Hematopoietic multipotent progenitor cell treated with erythropoietin and hydrocortisone succinate and interleukin-3 and kit ligand, for 17 days (in vitro differentiated cells): ENCODE measurements at regions not wholly inside any gene's neighbourhood (a gene's known extent, or its start where the extent isn't known, plus 50 kb on each side); places are given as distances from the start of the nearest gene placed in this dataset.
"Not testable (repeated sequence)": the region's sequence is repeated elsewhere in the genome, so short reads cannot be mapped to it uniquely, and the experiment has no call there.

ENCODE experiments used
- DNase-seq: peaks from one replicate; pipeline ENCODE4 v3.0.0-alpha.2; 2015; ENCODE audit warnings: low spot score

DNA sequence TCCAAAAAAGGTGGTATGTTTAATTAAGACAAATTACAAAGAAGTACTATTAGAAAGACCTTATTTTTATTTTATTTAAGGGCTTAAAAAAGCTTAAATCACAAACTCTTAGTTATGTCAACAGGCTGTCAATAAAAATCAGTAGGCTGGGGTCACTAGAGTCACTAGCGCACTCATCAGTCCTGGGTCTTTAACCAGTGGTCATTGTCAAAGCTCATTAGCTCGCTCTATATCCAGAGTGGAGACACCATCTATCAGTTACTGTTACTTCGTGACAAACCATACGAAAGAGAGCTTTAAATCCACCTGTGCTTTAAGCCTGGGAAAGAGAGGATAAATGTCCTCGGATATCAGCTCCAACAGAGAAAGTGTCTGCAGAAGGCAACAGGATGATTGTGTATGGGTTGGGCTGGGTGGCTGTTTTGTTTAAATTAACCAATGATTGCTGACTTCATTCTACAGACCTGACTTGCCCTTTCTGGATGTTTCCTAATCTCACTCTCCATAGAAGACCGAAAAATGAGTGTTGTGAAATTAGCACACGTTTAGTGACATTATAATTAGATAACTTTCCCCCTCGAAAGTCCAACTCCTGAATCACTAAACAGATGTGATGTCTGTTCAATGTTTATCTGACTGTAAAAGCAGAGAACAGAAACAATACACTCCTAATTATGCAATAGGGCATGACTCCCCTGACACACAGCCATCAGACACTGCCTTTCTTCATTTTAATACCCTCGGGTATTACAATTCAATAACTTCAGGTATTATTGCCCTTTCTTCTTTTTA lies 123.6 kb upstream of the TNPO1 start:
- DNase-seq, result no peak

DNA sequence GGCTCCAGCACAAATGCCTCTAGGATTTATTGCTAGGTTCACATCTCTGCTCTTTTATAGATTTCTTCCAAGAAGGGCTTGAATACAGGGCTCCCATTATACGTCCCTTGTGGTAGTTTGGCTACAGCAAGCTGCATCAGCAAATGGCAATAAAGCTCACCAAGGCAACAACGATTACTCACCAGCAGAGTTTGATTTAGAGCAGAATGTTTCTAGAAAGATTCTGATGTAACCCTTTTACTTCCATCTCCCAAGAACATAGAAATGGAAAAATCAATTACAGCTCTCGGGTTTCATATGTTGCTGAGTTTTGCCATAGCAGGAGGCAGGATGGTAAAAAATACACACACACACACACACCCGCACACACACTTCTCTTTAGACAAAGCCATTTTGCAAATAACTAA lies 124.2 kb upstream of the TNPO1 start:
- DNase-seq, result no peak

DNA sequence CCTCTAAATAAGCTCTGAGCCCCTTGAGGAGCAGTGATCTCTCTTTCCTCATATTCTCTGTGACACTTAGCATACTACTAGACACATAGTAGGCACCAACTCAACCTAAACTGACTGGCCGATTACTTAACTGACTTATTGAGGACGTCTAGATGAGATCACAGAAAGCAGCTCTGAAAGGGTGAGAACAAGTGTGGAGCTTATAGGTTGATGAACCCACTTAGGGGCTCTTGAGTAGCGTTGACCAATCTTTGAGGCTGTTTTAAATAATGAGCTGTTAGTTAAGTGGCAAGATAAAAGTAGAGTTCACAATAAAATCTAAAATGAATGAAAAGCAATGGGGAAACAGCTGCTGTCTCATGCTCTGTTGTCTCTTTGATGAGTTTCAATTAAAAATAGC lies 124.7 kb upstream of the TNPO1 start:
- no peak for DNase-seq

DNA sequence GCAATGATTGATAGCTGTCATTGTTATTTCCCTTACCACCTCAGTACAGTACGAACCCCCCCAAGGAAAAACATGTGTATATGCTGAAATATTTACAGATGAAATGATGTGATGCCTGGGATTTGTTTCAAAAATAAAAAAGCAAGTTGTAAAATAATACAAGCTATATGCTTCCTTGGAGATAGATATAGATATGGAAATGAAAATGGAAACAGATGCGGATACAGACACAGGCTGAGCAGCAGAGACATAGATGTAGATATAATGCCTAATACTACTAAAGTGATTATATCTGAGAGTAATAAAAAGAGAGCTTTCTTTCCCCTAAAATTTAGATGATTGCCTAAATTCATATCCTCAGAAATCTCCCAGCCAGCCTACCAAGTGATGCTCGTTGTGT lies 127.5 kb upstream of the TNPO1 start:
- DNase-seq, result no peak

DNA sequence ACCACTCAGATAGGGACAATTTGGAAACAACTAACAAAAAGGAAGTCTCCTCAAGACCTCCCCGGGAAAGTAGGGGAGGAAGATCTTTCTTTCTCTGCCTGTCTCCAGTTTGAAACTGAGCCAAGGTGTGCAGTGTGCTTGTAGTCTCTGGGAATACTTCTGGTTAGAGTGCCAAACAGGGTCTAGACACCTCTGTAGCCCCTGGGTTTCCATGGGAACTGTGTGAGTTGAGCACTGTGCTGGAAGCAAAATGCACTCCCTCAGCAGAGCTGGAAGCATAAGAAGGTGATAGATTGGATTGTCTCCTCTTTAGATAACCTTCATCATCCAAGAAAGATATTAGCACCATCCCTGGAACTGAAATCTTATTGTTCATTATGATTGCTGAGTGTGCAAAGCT lies 129.2 kb upstream of the TNPO1 start:
- no peak for DNase-seq

DNA sequence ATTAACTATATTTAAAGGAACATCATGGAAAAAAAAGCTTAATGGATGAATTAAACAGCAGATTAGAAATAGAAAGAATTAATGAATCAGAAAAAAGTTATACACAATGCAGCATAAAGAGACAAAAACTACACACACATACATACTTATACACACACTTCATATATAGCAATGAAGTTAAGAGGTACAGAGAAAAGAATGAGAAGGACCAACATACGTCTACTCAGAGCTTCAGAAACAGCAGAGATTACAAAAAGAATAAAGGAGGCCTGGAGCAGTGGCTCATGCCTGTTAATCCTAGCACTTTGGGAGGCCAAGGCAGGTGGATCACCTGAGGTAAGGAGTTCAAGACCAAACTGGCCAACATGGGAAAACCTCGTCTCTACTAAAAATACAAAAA lies 133.9 kb upstream of the TNPO1 start:
- no peak for DNase-seq

DNA sequence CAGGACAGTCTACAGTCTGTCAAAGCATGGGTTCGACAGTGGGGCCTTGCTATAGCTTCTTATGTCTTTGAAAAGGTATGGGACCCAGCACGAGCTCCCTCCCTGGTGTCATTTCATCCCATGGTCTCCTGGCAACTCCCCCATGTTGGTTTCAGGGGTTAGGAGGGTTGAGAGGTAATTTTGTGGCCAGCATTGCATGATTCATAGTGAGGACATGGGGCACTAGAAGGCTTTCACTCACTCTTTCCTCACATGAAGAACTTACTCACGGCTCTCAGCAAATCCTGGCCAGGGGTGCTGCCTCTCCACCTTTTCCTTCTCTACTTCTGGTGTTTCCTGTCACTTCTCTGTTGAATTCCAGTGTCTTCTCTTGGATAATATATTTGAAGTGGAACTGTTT lies 134.7 kb upstream of the TNPO1 start:
- no peak for DNase-seq

DNA sequence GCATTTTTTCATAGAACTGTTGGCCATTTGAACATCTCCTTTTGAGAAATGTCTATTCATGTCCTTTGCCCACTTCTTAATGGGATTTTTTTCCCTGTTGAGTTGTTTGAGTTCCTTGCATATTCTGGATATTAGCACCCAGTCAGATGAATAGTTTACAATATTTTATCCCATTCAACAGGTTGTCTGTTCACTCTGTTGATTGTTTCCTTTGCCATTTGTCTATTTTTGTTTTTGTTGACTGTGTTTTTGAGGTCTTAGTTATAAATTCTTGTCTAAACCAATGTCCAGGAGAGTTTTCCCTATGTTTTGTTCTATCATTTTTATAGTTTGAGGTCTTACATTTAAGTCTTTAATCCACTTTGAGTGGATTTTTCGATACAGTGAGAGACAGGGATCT lies 139.0 kb upstream of the TNPO1 start:
- DNase-seq, result no peak

DNA sequence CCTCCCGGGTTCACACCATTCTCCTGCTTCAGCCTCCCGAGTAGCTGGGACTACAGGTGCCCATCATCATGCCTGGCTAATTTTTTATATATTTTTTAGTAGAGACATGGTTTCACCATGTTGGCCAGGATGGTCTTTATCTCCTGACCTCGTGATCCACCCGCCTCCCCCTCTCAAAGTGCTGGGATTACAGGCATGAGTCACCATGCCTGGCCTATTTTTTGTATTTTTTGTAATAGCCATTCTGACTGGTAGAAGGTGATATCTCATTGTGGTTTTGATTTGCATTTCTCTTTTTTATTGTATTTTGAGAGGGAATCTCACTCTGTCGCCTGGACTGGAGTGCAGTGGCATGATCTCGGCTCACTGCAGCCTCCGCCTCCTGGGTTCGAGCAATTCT lies 139.6 kb upstream of the TNPO1 start:
- not testable (repeated sequence) for DNase-seq

DNA sequence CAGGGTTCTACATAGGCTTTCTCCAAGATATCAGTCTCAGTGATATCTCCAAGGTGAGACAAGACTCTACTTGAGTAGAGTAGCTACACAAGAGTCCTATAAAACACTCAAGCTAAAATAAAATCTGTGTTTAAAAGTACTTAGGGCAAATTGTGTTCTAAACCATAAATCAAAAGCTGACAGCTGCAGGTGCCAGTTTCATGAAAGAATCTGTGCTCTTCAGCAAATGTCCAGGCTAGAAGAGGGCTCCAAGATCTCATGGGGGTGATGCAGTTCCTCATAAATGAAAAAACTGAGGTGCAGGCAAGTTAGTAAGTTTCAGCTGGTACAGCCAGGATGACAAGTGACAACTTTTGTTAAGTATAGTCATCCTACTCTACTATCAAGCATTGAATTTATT lies 142.8 kb upstream of the TNPO1 start:
- no peak for DNase-seq

DNA sequence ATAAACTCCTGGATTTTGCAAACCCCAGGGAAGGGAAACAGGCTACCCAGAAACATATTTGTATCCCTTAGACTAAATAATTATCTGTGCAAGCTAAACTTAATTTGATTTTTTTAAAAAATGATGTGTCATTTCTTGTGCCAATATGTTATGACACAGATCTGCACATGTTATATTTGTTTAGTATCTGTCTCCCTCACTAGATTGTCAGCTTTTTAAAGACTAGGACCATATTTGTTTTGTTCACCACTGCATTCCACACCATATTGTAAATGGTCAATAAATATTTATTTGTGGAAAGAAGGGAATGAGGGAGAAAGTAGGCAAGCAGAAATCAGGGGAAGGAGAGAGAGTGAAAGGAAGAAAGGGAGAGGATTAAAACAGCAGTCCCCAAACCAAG lies 143.3 kb upstream of the TNPO1 start:
- no peak for DNase-seq

DNA sequence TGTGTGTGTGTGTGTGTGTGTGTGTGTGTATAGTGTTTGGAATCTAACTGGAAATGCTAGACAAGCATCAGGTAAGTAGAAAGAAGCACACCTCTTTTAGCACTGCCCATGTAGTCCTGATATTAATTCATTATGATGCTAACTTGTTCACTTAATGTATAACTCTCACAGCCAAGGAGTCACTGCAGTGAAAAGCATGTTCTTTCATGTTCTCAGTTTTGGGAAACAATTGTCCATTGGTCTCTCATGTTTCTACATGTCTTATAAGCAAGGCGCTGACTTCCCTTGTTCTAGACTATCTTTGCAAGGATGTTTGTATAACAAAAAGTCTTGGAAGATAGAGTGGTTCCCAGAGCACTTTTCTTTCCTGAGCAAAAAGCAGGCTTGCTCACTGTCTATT lies 148.8 kb upstream of the TNPO1 start:
- no peak for DNase-seq

DNA sequence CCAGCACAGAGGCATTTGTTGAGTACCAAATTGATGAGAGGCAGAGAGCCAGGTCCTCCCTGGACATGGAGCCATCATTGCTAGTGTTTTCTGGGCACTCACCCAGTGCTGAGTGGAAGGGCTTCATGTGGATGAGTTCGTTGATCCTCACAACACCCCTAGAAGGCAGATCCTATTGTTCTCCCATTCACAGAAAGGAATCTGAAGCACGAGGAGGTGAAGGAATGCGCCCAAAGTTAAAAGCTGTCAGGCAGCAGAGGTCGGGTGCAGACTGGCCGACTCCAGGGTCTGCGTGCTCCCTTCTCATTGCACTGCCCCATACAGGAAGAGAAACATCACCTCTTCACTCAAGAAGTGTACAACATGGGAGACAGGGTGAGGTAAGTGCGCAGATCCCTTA lies 153.5 kb upstream of the TNPO1 start:
- no peak for DNase-seq

DNA sequence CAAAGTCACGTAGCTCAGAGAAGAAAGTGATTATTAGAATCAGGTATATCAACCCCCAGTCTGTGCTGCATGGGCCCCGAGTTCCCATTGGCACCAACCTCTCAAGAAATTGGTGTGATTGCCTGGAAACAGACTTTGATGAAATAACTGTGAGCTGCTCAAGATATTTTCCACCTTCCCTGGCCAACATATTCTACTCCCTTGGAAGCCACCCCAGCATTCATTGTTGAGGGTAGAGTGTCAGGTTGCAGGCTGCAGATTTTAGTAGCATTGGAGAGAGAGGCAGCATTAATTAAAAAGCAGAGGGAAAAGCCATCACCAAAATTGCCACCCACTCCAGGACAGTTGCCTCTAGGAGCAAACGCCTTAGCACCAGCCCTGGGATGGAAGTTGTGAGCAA lies 154.2 kb upstream of the TNPO1 start:
- no peak for DNase-seq

DNA sequence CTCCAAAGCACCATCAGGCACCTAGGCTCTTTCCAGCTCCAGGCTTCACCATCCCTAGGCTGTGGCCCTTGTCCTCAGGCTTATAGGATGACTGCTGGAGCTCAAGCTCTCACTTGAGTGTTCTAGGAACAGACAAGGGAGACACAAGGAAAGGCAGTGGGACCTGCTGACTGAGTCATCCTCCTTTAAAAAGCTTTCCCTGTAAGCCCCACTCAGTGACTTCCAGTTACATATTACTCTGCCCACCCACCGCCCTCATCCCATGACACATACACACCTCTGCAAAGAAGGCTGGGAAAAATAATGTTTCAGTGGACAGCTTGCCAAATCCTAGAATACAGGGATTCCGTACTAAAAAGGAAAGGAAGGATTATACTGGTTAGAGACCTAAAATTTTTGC lies 154.2 kb upstream of the ZNF366 start:
- DNase-seq, result no peak

DNA sequence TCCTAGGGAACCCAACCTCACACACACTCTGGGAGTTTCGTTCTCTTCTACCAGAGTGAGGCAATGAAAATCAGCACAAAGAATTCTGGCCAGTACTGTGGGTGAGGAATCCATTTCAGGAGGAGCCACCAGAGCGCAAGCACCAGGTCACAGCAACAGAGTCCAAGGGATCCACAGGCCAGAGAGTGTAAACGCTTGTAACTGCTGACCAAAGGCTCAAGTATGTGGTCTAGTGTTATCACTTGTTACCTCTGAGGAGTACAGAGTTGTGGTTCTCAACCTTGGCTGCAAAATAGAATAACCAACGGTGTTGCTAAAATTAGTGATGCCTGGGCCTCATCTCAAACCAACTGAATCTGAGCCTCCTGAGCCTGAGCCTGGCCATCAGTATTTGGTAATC lies 152.5 kb upstream of the ZNF366 start:
- no peak for DNase-seq

DNA sequence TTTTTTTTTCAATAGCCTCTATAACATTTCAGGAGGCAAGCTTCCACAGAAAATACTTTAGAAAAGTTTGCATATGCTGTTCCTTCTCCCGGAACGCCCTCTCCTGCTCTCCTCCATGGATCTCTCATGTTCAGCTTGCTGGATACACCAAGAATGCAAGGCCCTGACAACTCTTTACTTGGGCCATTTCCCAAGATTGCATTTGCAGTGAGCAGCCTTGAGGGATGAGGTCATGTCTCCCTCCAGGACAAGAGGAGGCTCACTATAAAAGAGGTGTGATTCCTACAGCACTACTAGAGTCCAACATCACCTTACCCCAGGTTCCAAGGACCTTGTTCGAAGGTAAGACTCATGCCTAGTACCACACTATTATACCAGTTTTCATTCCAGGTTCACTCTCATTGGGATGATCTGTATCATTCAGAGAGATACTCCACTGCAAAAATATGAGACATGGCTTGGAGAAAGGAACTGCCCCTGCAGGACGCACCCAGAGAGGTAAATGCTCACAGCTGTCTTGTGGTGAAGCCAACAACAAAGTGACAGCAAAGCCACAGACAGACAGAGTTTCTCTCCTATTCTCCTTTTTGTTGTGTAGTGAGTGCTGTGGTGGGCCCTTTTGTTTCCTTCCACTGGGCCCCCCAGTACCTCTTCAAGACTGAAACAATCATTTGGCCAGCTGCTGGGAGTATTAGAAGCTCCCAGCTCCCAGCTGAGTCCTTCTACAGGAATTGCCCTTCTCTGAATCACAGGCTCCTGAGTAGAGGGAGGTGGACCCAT lies 151.7 kb upstream of the ZNF366 start:
- no peak for DNase-seq

DNA sequence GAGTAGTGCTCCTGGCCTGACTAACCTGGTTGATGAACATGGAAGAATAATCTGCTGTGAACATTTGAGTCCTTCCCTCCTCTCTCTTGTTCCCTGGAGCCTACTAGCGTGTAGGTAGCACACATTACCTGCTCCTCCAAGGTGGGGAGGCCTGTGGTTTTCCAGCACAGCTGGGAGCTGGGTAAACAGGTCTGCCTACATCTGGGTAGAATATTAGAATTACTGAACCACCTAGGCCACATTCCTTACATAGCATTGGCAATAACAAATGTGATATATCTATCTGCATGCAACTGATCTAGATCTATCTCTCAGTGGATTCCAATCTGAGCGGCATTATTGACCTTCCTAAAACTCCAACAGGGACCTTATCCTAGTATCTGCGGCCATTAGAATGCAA lies 151.0 kb upstream of the ZNF366 start:
- no peak for DNase-seq

DNA sequence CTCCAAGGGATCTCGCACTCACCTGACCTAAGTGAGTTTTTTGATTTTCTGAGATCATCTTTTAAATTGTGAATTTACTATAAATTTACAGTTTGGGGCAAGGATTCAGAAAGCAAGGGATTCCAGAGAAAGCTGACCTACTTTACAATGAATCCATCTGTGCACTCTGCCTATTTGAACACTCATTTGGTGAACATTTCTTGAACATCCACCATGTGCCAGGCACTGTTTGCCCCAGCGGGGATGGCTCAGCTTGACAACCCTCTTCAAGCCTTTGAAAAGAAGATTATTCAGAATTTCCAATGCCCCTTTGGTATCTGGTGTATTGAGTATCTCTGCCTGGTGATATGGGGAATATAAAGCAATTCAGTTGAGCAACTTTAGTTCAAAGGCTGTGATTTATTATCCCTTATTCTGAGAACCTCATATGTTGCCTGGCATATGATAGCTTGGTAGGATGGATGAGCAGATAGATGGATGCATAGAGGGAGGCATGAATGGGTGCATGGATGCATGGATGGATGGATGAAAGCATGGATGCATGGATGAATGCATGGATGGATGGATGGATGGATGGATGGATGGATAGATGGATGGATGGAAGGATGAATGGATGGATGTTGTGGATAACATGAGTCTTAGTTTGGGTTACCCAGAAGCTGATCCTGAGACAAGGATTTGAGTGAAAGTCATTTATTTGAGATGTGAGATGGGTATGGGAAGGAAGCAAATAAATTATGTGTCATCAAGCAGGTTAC lies 149.7 kb upstream of the ZNF366 start:
- DNase-seq, result no peak

DNA sequence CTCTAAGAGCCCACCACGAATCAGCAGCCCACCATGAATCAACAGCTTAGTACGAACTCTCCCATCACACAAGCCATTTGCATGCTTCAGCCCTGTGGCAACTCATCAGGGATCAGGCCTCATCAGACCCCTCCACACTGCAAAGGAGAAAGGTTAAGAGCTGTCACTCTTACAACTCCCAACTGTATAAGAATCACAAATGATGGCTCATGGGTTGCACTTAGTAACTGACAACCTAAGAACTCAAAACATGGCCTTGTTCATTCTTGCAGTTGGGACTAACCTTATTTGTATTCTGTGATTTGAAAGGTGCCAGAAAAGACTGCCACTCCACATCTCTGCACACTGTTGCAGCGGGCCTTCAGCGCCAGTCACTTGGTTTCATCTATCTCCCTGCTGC lies 149.1 kb upstream of the ZNF366 start:
- DNase-seq, result no peak

DNA sequence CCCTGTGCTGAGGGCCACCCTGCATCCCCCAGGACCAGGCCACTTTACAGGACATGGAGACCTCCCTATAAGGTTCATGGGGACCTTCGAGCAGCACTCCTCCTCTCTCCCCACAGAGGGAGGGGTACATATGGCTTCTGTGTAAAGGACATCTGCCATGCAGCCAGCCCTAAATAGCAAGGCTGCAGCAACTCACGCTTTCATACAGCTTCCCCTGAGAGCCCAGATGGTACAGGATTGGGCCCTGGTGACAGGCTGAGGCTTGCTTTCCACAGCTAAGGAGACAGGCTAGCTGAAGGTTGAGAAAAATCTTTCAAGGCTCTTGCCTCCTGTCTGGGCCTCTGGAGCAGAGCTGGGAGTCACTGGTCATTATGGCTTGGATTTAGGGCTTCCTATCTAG lies 147.0 kb upstream of the ZNF366 start:
- no peak for DNase-seq

DNA sequence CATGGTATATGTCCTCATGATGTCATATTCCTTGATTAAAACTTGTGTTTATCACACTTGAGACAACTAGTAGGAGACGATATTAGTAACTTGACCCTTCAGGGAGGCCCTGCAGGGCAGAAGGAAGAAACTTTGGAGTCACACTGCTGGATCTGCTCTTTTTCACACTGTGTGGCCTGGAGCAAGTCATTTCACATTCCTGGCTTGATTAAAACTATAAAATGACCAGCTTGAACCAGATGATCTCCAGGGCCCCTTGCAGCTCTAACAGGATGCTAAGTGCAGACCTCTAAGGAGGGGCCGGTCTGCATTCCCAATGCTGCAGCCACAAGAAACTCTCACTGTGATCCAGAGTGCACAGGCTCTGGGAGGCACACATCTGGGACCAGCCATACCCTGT lies 146.4 kb upstream of the ZNF366 start:
- DNase-seq, result no peak

DNA sequence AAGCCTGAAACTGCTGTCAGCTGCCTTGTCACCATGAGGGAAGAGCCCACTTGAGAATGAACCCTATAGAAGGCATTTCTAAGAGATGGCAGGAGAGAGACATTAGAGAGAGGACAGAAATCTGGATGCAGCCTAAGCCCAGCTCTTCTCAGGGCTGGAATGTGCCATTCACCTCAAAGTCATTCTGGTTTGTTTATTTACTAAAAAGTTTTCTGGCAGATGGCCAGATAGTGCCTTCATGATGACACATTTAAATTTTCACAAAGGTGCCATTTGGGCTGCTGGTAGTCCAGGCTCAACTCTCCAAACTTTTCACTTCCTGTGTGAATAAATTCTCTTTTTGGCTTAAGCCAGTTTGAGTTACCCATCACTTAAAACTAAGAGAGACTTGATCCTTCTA lies 144.6 kb upstream of the ZNF366 start:
- peak; percentile 20 for DNase-seq
